Ureter (tissue), 1 donor: ENCODE measurements at regions not wholly inside any gene's neighbourhood (a gene's known extent, or its start where the extent isn't known, plus 50 kb on each side); places are given as distances from the start of the nearest gene placed in this dataset.

Experiments
- DNase-seq: peaks from one replicate; pipeline ENCODE4 v3.0.0-alpha.2; 2020; ENCODE audit warnings: low spot score
- donor health status: DM: yes; HTN: yes; CAD: no.

GRCh38 chr7:25841575-25841974 is 310.4 kb upstream of the NFE2L3 start:
- DNase-seq, result no peak

GRCh38 chr7:25842201-25842733 is 309.7 kb upstream of the NFE2L3 start:
- no peak for DNase-seq

- no peak for DNase-seq
Observed at GRCh38 chr7:25843467-25843866, 308.5 kb upstream of the NFE2L3 start.

GRCh38 chr7:25844102-25844870 is 307.7 kb upstream of the NFE2L3 start:
- no peak for DNase-seq

GRCh38 chr7:25845464-25845863 is 306.5 kb upstream of the NFE2L3 start:
- no peak for DNase-seq

- peak; percentile 79 for DNase-seq
Observed at GRCh38 chr7:25846722-25847121, 305.3 kb upstream of the NFE2L3 start.

GRCh38 chr7:25847336-25848070 is 304.5 kb upstream of the NFE2L3 start:
- DNase-seq, result no peak

GRCh38 chr7:25849500-25850184 is 302.4 kb upstream of the NFE2L3 start:
- DNase-seq, result no peak

GRCh38 chr7:25850216-25850615 is 301.8 kb upstream of the NFE2L3 start:
- no peak for DNase-seq

GRCh38 chr7:25850735-25851134 is 301.3 kb upstream of the NFE2L3 start:
- no peak for DNase-seq

- DNase-seq, result peak; percentile 92
Observed at GRCh38 chr7:25851332-25852210, 300.4 kb upstream of the NFE2L3 start.

GRCh38 chr7:25852211-25852938 is 299.6 kb upstream of the NFE2L3 start:
- no peak for DNase-seq

GRCh38 chr7:25852939-25853271 is 299.1 kb upstream of the NFE2L3 start:
- DNase-seq, result no peak

- DNase-seq, result no peak
Observed at GRCh38 chr7:25853314-25853713, 298.7 kb upstream of the NFE2L3 start.

GRCh38 chr7:25854059-25854458 is 297.9 kb upstream of the NFE2L3 start:
- DNase-seq, result no peak

GRCh38 chr7:25854608-25855497 is 297.1 kb upstream of the NFE2L3 start:
- peak; percentile 71 for DNase-seq

GRCh38 chr7:25855854-25856782 is 295.9 kb upstream of the NFE2L3 start:
- DNase-seq, result no peak

GRCh38 chr7:25857376-25858067 is 294.5 kb upstream of the NFE2L3 start:
- DNase-seq, result no peak
